Spleen (tissue), 3 donors: ENCODE measurements at regions not wholly inside any gene's neighbourhood (a gene's known extent, or its start where the extent isn't known, plus 50 kb on each side); places are given as distances from the start of the nearest gene placed in this dataset.

Experiments
- POLR2A ChIP-seq, 3 donors: fragments of 450-650 bp; IDR thresholded peaks; one replicate each; pipeline ENCODE4 v1.5.1; 2017; ENCODE audit warnings: antibody characterized with exemption in 3 of 3, mild to moderate bottlenecking in 1 of 3
- POLR2AphosphoS5 ChIP-seq, 3 donors: sonication (generic); formaldehyde crosslinking; IDR thresholded peaks; one replicate each; pipeline ENCODE4 v1.5.1; 2017; ENCODE audit warnings: antibody characterized with exemption in 3 of 3

DNA sequence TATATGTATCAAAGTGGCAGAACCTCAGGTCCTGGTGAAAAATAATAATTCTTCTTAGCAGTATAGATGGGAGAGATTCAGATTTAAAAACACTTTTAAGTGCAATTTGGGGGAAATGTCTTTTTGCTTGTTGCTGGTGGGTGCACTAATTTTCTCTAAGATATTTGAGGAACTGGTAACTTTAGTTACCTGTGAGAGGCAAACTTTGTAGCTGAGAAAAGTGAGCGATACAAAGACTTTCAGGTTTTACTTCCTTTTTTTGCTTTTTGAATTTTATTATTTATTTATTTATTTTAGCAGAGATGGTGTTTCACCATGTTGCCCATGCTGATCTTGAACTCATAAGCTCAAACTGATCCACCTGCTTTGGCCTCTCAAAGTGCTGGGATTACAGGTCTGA, 303.1 kb upstream of the PTGER4 start:
- TF ChIP-seq POLR2A (IDR thresholded peaks at IDR 0.05) (no peak), POLR2AphosphoS5 (IDR thresholded peaks at IDR 0.05) (no peak)
